NB4 (cell line): ENCODE measurements at regions not wholly inside any gene's neighbourhood (a gene's known extent, or its start where the extent isn't known, plus 50 kb on each side); places are given as distances from the start of the nearest gene placed in this dataset.

Experiments
- DNase-seq: peaks from one replicate; pipeline ENCODE4 v3.0.0; 2010; ENCODE audit warnings: low read depth
- H3K4me3 ChIP-seq: one replicate; pipeline ENCODE4 v1.5.1; 2011; ENCODE audit warnings: mild to moderate bottlenecking, low read depth, low read length, moderate library complexity
- CTCF ChIP-seq: IDR thresholded peaks from one replicate; pipeline ENCODE4 v1.5.1; 2012; ENCODE audit warnings: low read depth, low read length
- MYC ChIP-seq: IDR thresholded peaks from 2 replicates; pipeline ENCODE4 v1.6.1; 2011; ENCODE audit warnings: low read depth, low read length

GRCh38 chr21:45354970-45355369 lies 50.0 kb upstream of the COL18A1 start:
- TF ChIP-seq CTCF (no peak), MYC (no peak)
- H3K4me3 ChIP-seq = no peak overlapping the region
- no peak for DNase-seq
